ENCODE measurements at regions not wholly inside any gene's neighbourhood (a gene's known extent, or its start where the extent isn't known, plus 50 kb on each side); places are given as distances from the start of the nearest gene placed in this dataset.

DNA sequence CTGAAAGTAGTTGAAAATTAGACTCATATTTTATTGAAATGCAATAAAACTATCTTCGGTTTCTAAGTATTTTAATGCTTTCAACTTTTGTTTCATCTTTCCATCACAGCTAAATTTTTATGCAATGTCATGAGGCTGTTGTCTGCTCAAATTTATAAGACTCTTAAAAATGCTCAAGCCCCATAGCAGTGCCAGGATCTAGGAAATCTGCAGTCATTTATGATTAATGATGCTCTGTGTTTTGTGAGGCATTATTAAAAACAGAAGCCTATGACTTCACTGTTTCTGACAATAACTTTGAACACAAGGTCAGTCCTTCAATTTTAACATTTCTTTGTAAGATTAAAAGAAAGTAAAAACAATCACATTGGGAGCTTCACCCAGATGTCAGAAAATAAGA, 112.5 kb downstream of the ALX1 start (continued):
- TF ChIP-seq ZNF597 (CRISPR knock-in tag; IDR thresholded peaks at IDR 0.05) (no peak), ZNF235 (CRISPR knock-in tag; IDR thresholded peaks at IDR 0.05; ENCODE audit: borderline replicate concordance) (no peak), DNMT1 (CRISPR knock-in tag; IDR thresholded peaks at IDR 0.05) (no peak), SPEN (CRISPR knock-in tag; IDR thresholded peaks at IDR 0.05; ENCODE audit: low read depth) (no peak)
- TF ChIP-seq, protein P1, sequence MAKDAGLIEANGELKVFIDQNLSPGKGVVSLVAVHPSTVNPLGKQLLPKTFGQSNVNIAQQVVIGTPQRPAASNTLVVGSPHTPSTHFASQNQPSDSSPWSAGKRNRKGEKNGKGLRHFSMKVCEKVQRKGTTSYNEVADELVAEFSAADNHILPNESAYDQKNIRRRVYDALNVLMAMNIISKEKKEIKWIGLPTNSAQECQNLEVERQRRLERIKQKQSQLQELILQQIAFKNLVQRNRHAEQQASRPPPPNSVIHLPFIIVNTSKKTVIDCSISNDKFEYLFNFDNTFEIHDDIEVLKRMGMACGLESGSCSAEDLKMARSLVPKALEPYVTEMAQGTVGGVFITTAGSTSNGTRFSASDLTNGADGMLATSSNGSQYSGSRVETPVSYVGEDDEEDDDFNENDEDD (CRISPR knock-in tag; IDR thresholded peaks at IDR 0.05; ENCODE audit: borderline replicate concordance) = no peak

DNA sequence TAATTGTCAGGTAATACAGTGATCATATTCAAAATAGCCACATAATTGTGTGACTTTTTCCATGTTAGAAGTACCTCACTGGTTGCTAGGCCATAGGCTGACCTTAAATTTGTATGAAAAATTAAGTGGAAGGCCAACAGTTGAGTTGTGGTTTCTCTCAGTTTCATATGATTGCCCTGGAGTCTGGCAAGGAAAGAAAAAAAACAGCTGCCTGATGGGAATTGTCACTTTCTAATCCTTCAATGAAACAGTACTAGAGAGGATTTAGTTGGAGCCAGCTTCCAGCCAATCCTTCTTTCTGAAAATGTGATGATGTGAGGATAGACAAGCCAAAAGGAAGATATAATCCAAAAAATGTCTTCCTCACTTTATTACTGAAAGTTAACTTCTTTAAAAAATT, 113.6 kb downstream of the ALX1 start:
- no TSS peak for BruUV-seq (replicated peaks)
- Histone ChIP-seq H3K79me2 (ENCODE audit: insufficient read depth, low read length) (no peaks in the 10 kb centered on the region), H4K20me1 (ENCODE audit: insufficient read depth, low read length) (no peaks in the 10 kb centered on the region), H3K4me3 (replicated peaks in 1 of 3; ENCODE audit: insufficient read depth in 1 of 3, low read depth in 2 of 3, low read length in 3 of 3) (no peak overlapping the region), H2AFZ (ENCODE audit: low read length) (no peak overlapping the region), H3K4me1 (ENCODE audit: insufficient read depth, low read length) (no peaks in the 10 kb centered on the region), H3K9ac (ENCODE audit: insufficient read depth, low read depth, low read length) (no peak overlapping the region), H3K27me3 (ENCODE audit: control insufficient read depth in 1 of 2, insufficient read depth in 2 of 2, low read length in 2 of 2) (no peaks in the 10 kb centered on the region), H3K9me3 (ENCODE audit: low read length) (no peaks in the 10 kb centered on the region), H3K4me2 (ENCODE audit: low read depth, low read length) (no peak overlapping the region), H3K36me3 (replicated peaks in 1 of 2; ENCODE audit: control insufficient read depth in 1 of 2, insufficient read depth in 2 of 2, low read length in 2 of 2) (no peaks in the 10 kb centered on the region), H3K27ac (ENCODE audit: extremely low read length, insufficient read depth, low read length) (no peak overlapping the region)
- intact Hi-C loops (cut with micrococcal nuclease; ENCODE audit: unreplicated experiment) = no loop called here
- no peak for ATAC-seq
- no peak for FAIRE-seq
- ChIA-PET CTCF (ENCODE audit: low intra/inter-chr PET ratio, low total read pairs) (no interaction called here), POLR2A (no interaction called here)
- DNase-seq (ENCODE audit: low spot score) = no peak
- in situ Hi-C loops (cut with HindIII; ENCODE audit: extremely low pct_ligation_motif_present, low pct_unique_long_range_greater_than_20kb) = no loop called here
- TF ChIP-seq ZNF766 (CRISPR knock-in tag; IDR thresholded peaks at IDR 0.05; ENCODE audit: borderline replicate concordance) (no peak), TEAD3 (CRISPR knock-in tag; optimal IDR thresholded peaks at IDR 0.05; ENCODE audit: borderline replicate concordance) (no peak), TMF1 (CRISPR knock-in tag; IDR thresholded peaks at IDR 0.05; ENCODE audit: low read depth) (no peak), ZNF282 (IDR thresholded peaks at IDR 0.05; ENCODE audit: partially characterized antibody) (no peak), STAG1 (CRISPR knock-in tag; IDR thresholded peaks at IDR 0.05) (no peak), MAX (IDR thresholded peaks at IDR 0.05) (no peak), NONO (IDR thresholded peaks at IDR 0.05) (no peak), NONO (CRISPR knock-in tag; conservative IDR thresholded peaks at IDR 0.05) (no peak), IKZF4 (CRISPR knock-in tag; IDR thresholded peaks at IDR 0.05; ENCODE audit: borderline replicate concordance, low read depth, not compliant biosample characterization) (no peak), ZEB1 (IDR thresholded peaks at IDR 0.05; ENCODE audit: insufficient replicate concordance, low read depth) (no peak), CENPX (CRISPR knock-in tag; IDR thresholded peaks at IDR 0.05) (no peak), SRSF9 (IDR thresholded peaks at IDR 0.05; ENCODE audit: borderline replicate concordance, insufficient read depth, low read depth, low read length, poor library complexity, severe bottlenecking) (no peak), YEATS4 (CRISPR knock-in tag; IDR thresholded peaks at IDR 0.05; ENCODE audit: borderline replicate concordance) (no peak), ZNF12 (CRISPR knock-in tag; IDR thresholded peaks at IDR 0.05) (no peak)
- TF ChIP-seq, protein P2, sequence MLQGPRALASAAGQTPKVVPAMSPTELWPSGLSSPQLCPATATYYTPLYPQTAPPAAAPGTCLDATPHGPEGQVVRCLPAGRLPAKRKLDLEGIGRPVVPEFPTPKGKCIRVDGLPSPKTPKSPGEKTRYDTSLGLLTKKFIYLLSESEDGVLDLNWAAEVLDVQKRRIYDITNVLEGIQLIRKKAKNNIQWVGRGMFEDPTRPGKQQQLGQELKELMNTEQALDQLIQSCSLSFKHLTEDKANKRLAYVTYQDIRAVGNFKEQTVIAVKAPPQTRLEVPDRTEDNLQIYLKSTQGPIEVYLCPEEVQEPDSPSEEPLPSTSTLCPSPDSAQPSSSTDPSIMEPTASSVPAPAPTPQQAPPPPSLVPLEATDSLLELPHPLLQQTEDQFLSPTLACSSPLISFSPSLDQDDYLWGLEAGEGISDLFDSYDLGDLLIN (CRISPR knock-in tag; IDR thresholded peaks at IDR 0.05; ENCODE audit: borderline replicate concordance) = no peak

Measured in HepG2 (cell line).